ENCODE measurements at regions not wholly inside any gene's neighbourhood (a gene's known extent, or its start where the extent isn't known, plus 50 kb on each side); places are given as distances from the start of the nearest gene placed in this dataset.

- no peak for TF ChIP-seq CTCF (IDR thresholded peaks at IDR 0.05; ENCODE audit: control insufficient read depth, extremely low read depth, insufficient read depth)
- no peak overlapping the region for H3K4me3 ChIP-seq (ENCODE audit: low read depth, low read length)
- no peak for DNase-seq (ENCODE audit: low read depth)
Observed at GRCh38 chr1:115210302-115210711, 121.0 kb upstream of the TSPAN2 start.

- no peak for DNase-seq (ENCODE audit: low read depth)
- no peak overlapping the region for H3K4me3 ChIP-seq (ENCODE audit: low read depth, low read length)
- no peak for TF ChIP-seq CTCF (IDR thresholded peaks at IDR 0.05; ENCODE audit: control insufficient read depth, extremely low read depth, insufficient read depth)
Observed at GRCh38 chr1:115204513-115204912, 115.2 kb upstream of the TSPAN2 start.

GRCh38 chr1:115203287-115203686, 114.0 kb upstream of the TSPAN2 start:
- no peak for DNase-seq (ENCODE audit: low read depth)
- TF ChIP-seq CTCF (IDR thresholded peaks at IDR 0.05; ENCODE audit: control insufficient read depth, extremely low read depth, insufficient read depth) = no peak
- no peak overlapping the region for H3K4me3 ChIP-seq (ENCODE audit: low read depth, low read length)

GRCh38 chr1:115201598-115201997, 112.3 kb upstream of the TSPAN2 start:
- no peak for TF ChIP-seq CTCF (IDR thresholded peaks at IDR 0.05; ENCODE audit: control insufficient read depth, extremely low read depth, insufficient read depth)
- H3K4me3 ChIP-seq (ENCODE audit: low read depth, low read length) = no peak overlapping the region
- no peak for DNase-seq (ENCODE audit: low read depth)

- no peak for DNase-seq (ENCODE audit: low read depth)
- no peak for TF ChIP-seq CTCF (IDR thresholded peaks at IDR 0.05; ENCODE audit: control insufficient read depth, extremely low read depth, insufficient read depth)
- no peak overlapping the region for H3K4me3 ChIP-seq (ENCODE audit: low read depth, low read length)
Observed at GRCh38 chr1:115199416-115200132, 110.3 kb upstream of the TSPAN2 start.

GRCh38 chr1:115198938-115199337, 109.6 kb upstream of the TSPAN2 start:
- peak; percentile 87 for DNase-seq (ENCODE audit: low read depth)

More at GRCh38 chr1:115198938-115199337, 109.6 kb upstream of the TSPAN2 start:
- TF ChIP-seq CTCF (IDR thresholded peaks at IDR 0.05; ENCODE audit: control insufficient read depth, extremely low read depth, insufficient read depth) = no peak
- no peak overlapping the region for H3K4me3 ChIP-seq (ENCODE audit: low read depth, low read length)

Data from LNCaP clone FGC (cell line).